Skeletal muscle cell (primary cell): ENCODE measurements at regions not wholly inside any gene's neighbourhood (a gene's known extent, or its start where the extent isn't known, plus 50 kb on each side); places are given as distances from the start of the nearest gene placed in this dataset.

ENCODE experiments used
- DNase-seq: peaks from one replicate; pipeline ENCODE4 v3.0.0-alpha.2; 2010; ENCODE audit warnings: low read depth
- H3K4me3 ChIP-seq: 2 replicates; pipeline ENCODE4 v1.5.1; 2011; ENCODE audit warnings: low read depth, mild to moderate bottlenecking, control low read depth, low read length, moderate library complexity

DNA sequence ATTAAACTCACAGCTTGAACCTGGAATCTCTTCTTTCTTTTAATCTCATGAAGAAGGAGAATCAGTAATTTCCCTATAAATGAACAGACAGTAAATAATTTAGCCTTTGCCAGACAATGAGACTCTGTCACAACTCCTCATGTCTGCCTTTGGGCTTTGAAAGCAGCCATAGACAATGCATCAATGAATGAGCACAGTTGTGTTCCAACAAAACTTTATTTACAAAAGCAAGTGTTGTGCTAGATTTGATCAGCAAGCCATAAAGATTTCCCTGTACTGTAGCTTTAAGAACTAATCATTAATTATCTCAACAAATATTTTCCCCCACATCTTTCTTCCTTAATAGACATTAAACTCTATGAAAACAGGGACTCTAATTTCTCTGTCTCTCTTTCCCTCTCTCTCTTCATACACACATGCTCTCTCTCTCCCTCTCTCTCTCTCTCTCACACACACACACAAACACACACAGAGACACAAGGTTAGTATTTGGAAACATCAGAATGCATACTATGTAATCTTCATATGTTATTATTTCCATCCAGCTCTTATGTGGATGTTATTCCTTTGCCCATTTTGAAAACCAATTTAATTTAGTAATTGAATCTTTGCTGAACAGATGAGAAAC is 1209.8 kb upstream of the CDH6 start:
- no peak for DNase-seq

GRCh38 chr5:29982457-29982856 is 1211.0 kb upstream of the CDH6 start:
- H3K4me3 ChIP-seq = no peak overlapping the region
- no peak for DNase-seq

More for the DNA sequence above, 1209.8 kb upstream of the CDH6 start:
- no peak overlapping the region for H3K4me3 ChIP-seq

DNA sequence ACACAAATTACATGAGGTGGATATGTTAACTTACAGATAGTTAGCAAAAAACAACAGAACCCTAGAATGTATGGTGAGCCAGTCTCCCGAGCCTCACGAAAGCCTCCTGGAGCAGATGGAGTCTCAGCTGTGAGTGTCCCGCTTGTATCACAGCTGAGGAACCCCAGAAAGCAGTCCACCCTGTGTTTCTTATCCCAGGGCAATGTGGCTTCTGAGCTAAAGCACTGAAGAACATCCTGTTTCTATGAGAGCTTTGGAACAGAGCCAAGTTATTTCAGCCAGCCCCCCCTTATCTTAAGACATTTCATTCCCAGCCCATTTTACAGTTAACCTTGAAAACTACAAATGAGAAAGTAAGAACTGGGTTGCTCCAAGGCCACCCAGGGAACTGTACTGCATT is 1220.9 kb upstream of the CDH6 start:
- DNase-seq = no peak
- H3K4me3 ChIP-seq = no peak overlapping the region

- H3K4me3 ChIP-seq = no peak overlapping the region
- DNase-seq = no peak
Measured at GRCh38 chr5:29963956-29964355, 1229.5 kb upstream of the CDH6 start.

DNA sequence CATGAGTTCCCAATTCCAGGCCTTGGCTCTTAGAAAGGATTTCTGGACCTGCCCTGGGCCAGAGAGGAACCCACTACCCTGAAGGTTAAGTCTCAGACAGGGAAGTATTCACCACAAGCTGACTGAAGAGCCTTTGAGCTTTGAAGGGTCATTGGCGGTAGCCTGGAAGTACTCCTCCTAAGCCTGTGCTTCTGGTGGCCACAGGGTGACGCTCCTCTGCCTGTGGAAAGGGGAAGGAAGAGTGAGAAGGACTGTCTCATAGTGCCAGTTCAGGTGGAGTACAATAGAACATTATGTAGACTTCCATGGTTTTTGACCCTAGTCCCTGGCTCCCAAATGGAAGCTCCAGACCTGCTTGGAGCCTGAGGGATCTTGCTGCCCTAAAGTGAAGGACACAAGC is 1233.2 kb upstream of the CDH6 start:
- DNase-seq = no peak
- no peak overlapping the region for H3K4me3 ChIP-seq

GRCh38 chr5:29950416-29951145 is 1242.9 kb upstream of the CDH6 start:
- no peak overlapping the region for H3K4me3 ChIP-seq
- DNase-seq = no peak

- H3K4me3 ChIP-seq = no peak overlapping the region
- no peak for DNase-seq
Measured at GRCh38 chr5:29949301-29949872, 1244.1 kb upstream of the CDH6 start.

- DNase-seq = no peak
- no peak overlapping the region for H3K4me3 ChIP-seq
Measured at GRCh38 chr5:29944327-29944726, 1249.2 kb upstream of the CDH6 start.

DNA sequence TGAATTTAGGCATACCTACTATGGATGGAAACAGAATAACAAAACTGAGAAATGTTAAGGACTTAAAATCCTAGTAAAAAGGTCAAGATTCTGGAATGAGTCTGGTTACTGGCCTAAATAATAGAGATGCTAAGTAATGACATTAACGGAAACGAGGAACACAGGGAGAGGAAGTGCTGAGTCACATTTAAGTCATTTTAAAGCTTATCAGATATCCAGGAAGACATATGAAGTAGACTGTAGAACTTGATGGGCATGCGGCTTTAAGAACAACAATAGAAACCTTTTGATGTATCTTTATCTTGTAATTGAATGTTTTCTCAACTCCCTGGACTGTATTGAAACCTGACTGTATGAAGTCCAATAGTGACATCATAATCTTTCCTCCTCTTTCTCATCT is 1251.4 kb upstream of the CDH6 start:
- no peak overlapping the region for H3K4me3 ChIP-seq
- DNase-seq = no peak

- no peak for DNase-seq
- H3K4me3 ChIP-seq = no peak overlapping the region
Measured at GRCh38 chr5:29939988-29940387, 1253.5 kb upstream of the CDH6 start.

GRCh38 chr5:29935371-29935770 is 1258.1 kb upstream of the CDH6 start:
- no peak overlapping the region for H3K4me3 ChIP-seq
- no peak for DNase-seq

- DNase-seq = no peak
- H3K4me3 ChIP-seq = no peak overlapping the region
Measured at GRCh38 chr5:29930316-29930715, 1263.2 kb upstream of the CDH6 start.

- DNase-seq = no peak
- H3K4me3 ChIP-seq = no peak overlapping the region
Measured at GRCh38 chr5:29924107-29924506, 1269.4 kb upstream of the CDH6 start.

- no peak overlapping the region for H3K4me3 ChIP-seq
- no peak for DNase-seq
Measured at GRCh38 chr5:29905626-29906353, 1287.7 kb upstream of the CDH6 start.

GRCh38 chr5:29902859-29903258 is 1290.6 kb upstream of the CDH6 start:
- no peak overlapping the region for H3K4me3 ChIP-seq
- no peak for DNase-seq

GRCh38 chr5:29899583-29899982 is 1293.9 kb upstream of the CDH6 start:
- DNase-seq = no peak
- H3K4me3 ChIP-seq = no peak overlapping the region

GRCh38 chr5:29897916-29898315 is 1295.6 kb upstream of the CDH6 start:
- no peak overlapping the region for H3K4me3 ChIP-seq
- no peak for DNase-seq

GRCh38 chr5:29896646-29897045 is 1296.8 kb upstream of the CDH6 start:
- no peak overlapping the region for H3K4me3 ChIP-seq
- no peak for DNase-seq

GRCh38 chr5:29894668-29895067 is 1298.8 kb upstream of the CDH6 start:
- H3K4me3 ChIP-seq = no peak overlapping the region
- no peak for DNase-seq

DNA sequence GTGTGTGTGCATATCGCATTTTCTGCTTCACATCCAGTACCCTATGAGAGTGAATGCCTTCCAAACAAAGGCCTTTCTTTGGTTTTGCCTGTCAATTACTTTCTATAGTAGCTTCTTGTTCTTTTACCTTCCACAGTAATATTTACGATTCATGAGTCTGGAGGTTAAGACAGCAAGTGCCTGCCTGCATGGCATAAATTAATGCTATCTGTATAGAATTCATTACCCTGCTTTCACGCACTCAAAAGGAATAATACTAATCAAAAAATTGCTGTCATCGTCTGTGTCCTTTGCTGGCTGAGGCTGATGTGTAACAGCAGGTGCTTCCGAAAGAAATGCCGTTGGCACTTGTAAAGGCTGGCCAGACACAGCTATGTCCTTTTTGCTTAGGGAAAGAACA is 1304.4 kb upstream of the CDH6 start:
- H3K4me3 ChIP-seq = no peak overlapping the region
- DNase-seq = no peak
